ENCODE measurements at regions not wholly inside any gene's neighbourhood (a gene's known extent, or its start where the extent isn't known, plus 50 kb on each side); places are given as distances from the start of the nearest gene placed in this dataset.

- DNase-seq (ENCODE audit: low spot score) = no peak
Measured at GRCh38 chr3:130260918-130261317, 84.6 kb upstream of the COL6A5 start.

- no peak for DNase-seq (ENCODE audit: low spot score)
Measured at GRCh38 chr3:130263708-130264107, 81.8 kb upstream of the COL6A5 start.

GRCh38 chr3:130266817-130267216, 78.7 kb upstream of the COL6A5 start:
- DNase-seq (ENCODE audit: low spot score) = no peak

- peak; percentile 69 for DNase-seq (ENCODE audit: low spot score)
Measured at GRCh38 chr3:130276203-130276803, 69.2 kb upstream of the COL6A5 start.

- DNase-seq (ENCODE audit: low spot score) = no peak
Measured at GRCh38 chr3:130288670-130289069, 56.8 kb upstream of the COL6A5 start.

GRCh38 chr3:130291148-130291547, 54.3 kb upstream of the COL6A5 start:
- DNase-seq (ENCODE audit: low spot score) = no peak

GRCh38 chr3:130293247-130293646, 52.2 kb upstream of the COL6A5 start:
- no peak for DNase-seq (ENCODE audit: low spot score)
